AML-193 (cell line): ENCODE measurements at regions not wholly inside any gene's neighbourhood (a gene's known extent, or its start where the extent isn't known, plus 50 kb on each side); places are given as distances from the start of the nearest gene placed in this dataset.
"Not testable (repeated sequence)": the region's sequence is repeated elsewhere in the genome, so short reads cannot be mapped to it uniquely, and the experiment has no call there.

Experiments used
- DNase-seq, 2 experiments: peaks; one replicate each; lab custom pipeline; 2025; lab: John Stamatoyannopoulos, UW

DNA sequence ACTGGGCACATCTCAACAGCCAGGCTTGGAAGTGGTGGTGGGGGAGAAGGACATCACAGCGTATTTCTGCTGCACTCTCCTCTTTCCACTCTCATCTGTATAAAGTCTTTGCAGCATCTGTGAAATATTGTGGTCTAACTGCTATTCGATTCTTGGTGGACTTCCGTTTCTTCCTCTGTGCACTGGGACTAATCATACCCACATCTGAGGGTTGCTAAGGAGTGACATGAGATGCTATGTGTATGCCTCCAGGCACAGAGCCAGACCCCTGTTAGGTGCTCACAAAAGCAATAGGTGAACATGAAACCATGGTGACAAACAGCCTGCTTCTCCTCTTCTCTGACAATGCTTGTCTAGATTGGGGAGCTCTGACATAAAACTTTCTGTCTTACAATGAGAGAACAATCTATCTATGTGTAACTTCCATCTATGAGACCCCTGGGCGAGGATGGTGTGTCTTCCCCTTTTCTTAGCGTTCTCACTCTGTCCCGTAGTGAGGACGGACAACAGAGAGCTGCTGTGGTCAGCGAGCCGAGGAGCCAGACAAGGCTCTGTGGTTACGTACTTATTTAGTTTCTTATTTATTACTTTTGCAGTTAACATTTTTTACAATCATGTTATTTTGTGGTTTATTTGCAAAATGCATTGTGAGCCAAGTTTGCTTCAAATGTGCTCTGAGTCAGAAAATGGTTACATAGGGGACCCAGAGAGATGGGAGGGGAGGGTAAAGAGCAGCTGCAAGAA lies 196.7 kb upstream of the TPRG1 start:
- DNase-seq: peak; percentile 96 to 98

DNA sequence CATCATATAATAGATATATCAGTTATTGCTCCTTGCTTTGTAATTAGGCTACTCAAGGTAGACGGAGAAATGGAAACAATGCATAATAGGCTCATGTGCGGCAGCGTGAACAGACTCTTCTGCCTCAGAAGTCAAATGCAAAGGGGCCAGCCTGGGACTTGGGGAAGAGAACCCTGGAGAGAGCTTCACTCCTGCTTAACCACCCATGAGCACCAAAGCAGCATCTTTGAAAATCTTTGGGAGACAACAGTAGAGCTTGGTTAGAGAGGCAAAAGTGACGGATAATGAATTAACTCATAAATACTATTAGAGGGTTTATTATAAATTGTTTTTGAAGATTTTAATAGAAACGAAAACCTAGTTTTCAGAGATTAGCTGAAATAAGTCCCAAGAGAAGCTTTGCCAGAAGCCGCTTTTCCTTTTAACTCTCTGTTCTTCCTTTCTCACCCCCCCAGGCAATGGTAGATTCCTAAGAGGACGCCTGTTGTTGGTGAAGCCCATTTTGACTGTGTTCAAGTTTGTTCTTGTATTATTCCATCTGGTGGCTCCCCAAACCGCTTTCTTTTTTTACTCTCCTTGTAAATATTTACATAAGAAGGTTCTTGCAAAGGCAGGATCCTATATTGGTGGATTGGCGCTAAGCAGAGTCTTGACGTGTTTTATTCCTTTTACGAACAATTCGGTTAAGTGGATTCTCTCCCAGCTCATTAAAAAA lies 196.0 kb upstream of the TPRG1 start:
- DNase-seq: no peak

DNA sequence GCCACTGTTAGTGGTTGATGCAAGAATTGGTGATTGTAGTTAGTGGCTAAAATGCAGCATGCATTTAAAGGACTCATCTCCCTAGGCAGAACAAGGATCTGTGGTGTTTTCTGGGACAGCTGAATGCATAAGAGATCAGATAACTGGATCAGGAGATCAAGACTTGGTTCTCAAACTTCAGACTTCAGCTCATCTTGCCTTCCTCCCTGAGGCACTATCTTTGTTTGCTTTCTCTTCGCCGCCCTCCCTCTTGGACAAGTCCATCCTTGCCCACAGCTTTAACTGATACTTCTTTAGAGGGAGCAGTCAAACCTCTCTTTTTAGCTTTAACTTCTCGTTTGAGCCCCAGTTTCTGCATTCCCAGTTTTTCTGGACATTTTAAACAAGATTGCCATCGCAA lies 195.4 kb upstream of the TPRG1 start:
- DNase-seq: no peak

DNA sequence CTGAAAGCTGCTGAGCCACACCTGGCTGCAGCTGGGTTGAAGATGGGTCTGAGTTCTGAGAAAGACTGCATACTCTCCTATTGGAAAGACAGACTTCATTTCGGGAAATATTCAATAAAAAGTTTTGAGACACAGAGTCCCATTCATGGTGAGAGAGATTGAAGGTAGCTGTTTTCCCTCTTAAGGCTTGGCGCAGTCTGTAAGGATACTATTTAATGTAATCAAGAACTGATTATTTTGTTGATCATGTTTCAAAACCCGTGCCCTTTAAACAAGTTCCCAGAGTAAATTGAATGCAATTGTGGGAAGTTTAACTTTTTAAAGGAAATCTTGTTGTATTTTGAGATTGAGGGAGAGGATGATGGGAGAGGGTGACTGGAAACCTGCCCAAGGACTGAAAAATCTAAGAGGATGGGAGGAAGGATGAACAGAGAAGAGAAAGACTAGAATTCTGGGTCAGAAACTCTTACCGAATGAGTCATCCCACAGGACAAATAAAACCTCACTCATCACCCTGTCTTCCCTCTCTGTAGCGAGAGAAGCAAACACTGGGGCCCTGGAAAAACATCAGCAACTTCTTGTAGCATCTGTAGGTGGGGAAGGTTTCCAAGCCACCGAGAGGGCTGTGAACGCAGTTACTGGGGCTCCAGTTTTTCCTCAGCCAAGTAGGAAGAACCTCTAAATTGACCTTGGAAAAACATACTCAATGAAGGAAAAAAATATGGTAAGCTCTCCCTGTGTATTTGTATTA lies 193.2 kb upstream of the TPRG1 start:
- DNase-seq: no peak

DNA sequence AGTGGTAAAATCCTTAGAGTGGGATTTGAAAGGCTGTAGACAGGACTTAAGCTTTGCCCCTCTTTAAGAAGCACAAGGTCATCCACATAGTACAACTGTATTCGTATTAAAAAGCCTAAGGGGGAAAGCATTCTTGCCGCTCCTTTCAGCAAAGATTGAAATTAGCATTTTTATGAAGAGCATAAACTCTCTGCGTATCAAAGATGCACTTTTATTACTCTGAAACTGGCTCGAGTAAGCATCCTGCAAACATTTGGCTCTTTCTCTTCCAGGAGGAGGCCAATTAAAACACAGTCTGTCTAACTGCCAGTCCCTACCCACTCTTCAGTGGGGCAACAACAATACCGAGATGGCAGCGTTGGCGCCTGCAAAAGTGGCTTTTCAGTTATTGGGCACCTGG lies 192.5 kb upstream of the TPRG1 start:
- no peak for DNase-seq

DNA sequence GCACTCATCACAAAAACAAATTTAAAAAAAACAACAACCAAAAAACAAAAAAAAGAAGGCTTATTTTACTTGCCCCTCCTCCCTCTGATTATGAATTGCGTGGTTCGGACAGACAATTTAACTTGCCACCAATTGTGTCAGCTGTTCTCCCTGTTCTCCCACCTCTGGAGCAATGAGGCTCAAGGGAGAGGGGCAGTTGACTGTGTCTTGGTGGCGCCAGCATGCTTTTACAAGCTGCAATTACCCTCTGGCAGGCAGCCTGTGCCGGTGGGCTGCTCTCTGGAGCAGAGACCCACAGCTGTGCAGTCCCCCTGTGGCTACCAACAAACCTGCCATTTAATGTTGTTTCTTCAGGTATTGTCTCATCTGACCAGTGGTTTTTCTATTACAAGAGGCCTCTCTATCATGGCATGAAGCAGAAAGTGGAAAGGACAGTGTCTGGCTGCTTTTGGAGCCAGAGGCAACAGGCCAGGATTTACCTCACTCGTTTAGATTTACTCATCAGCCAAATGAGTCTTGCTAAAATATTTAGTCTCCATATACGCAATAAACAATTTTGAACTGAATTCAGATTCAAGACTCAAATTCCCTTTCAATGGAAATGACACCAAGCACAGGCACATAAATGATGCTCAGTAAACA lies 192.0 kb upstream of the TPRG1 start:
- no peak for DNase-seq

DNA sequence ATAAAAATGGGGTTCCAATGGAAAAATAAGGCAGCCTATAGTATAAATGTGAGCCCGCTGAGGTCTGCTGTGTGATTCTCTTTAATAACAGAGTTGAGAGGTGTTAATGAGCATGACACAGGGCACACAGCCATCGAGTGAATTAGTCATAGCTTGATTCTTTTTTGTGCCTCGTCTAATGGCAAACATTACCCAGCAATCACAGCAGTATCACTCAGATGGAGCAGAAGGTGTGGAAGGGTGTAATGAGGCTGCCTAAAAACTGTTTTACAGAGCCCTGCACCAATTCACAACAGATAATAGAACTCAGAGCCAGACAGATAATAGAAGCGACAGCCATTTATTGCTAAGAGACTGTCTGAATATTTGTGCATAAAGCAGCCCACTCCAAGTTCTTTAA lies 178.6 kb upstream of the TPRG1 start:
- DNase-seq: no peak

DNA sequence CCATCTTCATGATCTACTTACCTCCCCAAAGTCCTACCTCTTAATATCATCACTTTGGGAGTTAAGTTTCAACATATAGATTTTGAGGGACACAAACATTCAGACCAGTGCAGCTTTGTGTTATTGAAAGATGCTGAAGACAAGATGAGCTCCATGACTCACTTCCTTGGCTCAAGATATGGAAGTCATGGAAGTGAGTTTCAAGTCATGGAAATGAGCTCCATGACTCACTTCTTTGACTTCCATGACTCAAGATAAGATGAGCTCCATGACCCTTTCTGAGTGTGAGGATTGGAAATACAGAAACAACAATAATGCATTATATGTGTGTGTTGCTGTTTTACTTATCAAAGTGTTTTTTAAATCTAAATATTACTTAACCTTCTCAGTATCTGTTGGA lies 170.2 kb upstream of the TPRG1 start:
- DNase-seq: no peak

DNA sequence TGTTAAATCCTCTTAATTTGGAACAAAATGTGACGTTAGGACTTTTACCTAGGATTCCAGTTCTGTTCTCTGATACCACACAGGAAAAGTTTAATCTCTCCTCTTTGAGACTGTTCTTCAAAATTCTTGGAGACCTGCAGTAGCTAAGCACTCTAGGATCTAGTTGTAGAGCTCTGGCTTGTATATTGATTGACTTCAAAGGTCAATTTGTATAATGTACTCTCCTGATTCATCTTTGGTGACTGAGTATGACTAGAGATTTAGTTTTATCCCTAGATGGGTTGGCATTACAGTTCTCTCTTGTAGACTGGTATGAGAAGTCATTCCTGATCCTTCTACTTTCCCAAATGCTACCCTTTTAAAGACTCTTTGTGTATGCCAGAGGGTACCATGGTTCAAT lies 168.4 kb upstream of the TPRG1 start:
- no peak for DNase-seq

DNA sequence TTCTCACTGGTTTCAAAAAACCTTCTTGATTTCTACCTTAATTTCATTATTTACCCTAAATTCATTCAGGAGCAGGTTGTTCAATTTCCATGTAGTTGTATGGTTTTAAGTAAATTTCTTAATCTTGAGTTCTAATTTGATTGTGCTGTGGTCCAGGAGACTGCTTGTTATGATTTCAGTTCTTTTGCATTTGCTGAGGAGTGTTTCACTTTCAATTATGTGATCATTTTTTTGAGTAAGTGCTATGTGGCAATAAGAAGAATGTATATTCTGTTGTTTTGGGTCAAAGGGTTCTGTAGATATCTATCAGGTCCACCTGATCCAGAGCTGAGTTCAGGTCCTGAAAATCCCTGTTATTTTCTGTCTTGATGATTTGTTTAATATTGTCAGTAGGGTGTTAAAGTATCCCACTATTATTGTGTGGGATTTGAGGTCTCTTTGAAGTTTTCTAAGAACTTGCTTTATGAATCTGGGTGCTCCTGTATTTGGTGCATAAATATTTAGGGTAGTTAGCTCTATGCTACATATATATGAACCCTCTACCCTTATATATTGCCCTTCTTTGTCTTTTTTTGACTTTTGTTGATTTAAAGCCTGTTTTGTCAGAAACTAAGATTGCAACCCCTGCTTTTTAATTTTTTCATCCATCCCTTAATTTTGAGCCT lies 158.4 kb upstream of the TPRG1 start:
- DNase-seq: no peak

DNA sequence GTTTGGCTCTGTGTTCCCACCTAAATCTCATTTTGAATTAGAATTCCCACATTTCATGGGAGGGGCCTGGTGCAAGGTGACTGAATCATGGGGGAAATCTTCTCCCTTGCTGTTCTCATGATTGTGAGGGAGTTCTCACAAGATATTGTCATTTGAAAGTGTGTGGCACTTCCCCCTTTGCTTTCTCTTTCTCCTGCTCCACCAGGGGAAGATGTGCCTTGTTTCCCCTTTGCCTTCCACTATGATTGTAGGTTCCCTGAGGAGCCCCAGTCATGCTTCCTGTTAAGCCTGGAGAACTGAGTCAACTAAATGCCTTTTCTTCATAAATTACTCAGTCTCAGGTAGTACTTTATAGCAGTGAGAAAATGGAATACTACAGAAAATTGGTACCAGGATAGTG lies 157.2 kb upstream of the TPRG1 start:
- DNase-seq: no peak

DNA sequence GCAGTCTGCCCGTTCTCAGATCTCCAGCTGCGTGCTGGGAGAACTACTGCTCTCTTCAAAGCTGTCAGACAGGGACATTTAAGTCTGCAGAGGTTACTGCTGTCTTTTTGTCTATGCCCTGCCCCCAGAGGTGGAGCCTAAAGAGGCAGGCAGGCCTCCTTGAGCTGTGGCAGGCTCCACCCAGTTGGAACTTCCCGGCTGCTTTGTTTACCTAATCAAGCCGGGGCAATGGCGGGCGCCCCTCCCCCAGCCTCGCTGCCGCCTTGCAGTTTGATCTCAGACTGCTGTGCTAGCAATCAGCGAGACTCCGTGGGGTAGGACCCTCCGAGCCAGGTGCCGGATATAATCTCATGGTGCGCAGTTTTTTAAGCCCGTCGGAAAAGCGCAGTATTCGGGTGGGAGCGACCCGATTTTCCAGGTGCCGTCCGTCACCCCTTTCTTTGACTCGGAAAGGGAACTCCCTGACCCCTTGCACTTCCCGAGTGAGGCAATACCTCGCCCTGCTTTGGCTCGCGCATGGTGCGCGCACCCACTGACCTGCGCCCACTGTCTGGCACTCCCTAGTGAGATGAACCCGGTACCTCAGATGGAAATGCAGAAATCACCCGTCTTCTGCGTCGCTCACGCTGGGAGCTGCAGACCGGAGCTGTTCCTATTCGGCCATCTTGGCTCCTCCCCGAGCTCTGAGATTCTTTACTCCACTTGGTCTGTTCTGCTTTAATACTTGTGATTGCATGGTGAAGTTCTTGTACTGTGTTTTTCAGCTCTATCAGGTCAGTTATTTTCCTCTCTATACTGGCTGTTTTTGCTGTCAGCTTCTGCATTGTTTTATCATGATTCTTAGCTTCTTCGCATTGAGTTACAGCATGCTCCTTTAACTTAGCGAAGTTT lies 148.9 kb upstream of the TPRG1 start:
- DNase-seq: not testable (repeated sequence)

DNA sequence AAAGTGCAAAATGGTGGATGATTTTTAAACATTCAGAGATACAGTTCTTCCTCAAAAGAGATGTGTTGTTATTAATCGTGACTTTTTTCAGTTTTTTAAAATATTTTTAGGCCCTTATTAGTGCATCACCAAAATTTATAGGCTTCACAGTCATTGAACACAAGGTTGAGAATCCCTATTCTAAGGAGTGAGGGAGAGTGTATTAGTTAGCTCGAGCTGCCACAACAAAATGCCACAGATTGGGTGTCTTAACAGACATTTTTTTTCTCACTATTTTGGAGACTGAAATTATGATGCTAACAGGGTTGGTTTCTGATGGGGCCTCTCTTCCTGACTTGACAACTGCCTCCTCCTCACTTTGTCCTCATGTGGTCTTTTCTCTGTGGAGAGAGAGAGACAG lies 145.9 kb upstream of the TPRG1 start:
- DNase-seq: no peak

DNA sequence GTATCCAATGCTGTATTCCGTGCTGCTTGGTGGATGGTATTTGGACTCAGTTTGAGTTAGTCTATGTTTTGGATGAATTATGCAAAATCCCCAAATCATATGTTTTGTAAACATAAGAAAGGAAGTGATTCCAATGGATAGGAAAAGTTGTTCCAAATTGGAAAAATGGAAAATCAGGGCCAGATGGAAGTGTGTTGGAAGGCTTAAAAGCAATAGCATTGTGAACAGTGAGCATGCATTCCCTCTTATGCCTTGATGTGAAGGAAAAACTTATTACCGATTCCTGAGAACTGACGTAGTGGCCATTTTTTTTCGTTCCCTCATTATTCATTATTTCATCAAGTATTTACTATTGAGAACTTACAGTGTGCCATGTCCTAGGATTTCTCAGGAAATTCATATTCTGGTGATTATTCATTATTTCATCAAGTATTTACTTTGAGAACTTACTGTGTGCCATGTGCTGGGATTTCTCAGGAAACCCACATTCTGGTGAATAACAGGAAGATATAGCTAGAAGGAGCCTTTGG lies 144.1 kb upstream of the TPRG1 start:
- no peak for DNase-seq

DNA sequence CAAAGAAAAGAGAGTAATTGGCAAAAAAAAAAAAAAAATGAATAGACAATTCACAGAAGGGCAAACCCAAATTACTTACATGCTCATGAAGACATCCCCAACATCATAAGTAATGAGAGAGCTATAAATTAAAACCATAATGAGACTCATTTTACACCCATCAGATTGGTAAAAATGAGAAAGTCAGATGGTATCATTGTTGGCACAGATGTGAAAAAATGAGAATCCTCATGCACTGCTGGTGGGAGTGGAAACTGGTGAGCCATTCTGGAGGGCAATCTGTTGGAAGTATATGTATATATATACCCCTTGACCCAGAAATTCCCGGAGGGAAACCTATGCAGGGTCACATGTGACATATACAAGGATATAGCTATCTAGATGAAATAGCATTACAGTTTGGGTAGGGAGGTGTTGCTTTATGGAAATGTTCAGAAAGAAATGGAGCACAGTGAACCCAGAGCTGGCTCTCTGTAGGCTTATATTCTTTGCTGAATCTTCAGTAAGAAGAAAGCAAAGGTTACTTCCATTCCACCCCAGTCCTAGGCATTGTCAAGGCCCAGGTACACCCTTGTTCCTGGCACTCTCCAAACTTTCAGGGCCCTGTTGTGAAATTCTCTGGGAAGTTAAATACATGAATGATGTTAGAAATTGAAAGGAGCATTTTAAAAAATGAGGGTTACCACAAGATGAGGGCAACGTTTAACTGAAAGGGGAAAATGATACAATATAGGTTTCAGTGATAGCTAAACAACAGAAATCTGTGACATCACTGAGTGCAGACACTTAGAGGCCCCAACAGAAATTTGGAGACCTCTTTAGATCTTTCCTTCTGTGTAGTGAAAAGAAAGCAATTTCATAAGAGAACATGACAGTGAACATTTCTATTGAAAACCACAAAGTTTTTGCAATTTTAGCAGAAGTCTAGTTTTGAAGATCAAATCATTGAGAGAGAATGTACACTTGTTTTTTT lies 132.7 kb upstream of the TPRG1 start:
- peak; percentile 91 to 92 for DNase-seq

DNA sequence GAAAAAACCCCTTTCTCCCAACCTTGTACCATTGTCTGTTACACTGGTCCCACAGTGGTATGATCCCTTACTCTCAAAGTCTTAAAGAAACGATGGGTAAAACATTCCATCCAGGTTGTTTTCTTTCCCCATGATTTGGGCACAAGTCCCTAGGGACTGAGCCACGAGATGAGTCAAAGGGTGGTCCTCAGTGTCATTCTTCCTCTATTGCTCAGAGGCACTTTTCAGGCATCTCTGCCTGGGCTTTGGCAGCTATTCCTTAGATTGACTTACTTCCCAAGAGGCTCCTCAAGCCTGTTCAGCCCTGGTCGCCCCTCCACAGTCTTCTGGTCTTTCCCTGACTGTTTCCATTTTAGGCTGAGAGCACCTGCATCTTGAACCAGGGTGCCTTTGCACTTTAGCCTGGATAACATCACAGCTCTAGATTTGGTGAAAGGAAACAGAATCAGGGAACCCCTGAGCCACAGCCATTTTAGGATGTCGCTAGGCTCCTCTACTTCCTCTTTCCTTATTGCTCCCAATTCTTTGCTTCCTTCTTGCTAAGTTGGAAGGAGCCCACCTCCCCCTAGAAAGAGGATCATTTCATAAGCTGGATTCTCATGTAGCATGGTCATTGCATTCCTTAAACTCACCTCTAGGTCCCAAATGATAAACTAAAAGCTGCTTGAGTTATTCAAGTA lies 131.0 kb upstream of the TPRG1 start:
- peak; percentile 18 to 29 for DNase-seq

DNA sequence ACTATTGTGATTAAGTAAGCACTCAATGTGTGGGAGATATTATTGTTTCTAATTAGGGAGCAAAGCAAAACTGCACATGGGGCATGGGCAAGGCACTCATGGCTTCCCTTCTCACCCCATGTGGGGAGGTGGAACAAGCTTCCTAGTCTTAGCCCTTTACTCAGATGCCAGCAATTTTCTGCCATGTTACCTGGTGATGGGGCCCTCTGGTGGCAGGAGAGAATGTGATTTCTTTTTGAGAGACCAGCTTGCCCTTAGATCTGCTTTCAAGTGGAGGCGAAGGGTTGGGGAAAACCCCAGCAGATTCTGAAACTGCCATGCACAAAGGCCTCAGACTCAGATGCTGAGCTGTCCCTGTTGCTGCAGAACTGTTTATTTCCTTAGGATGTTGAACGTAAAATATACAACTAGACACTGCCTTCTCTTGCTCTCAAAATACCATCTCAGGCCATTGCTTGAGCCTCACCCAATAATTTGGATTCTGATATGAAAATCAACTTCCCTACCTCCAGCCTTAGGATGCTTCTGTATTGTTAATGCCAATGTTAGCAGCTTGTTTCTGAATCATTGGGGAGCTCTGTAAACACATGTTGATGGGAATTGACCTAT lies 130.2 kb upstream of the TPRG1 start:
- peak; percentile 76 to 82 for DNase-seq

DNA sequence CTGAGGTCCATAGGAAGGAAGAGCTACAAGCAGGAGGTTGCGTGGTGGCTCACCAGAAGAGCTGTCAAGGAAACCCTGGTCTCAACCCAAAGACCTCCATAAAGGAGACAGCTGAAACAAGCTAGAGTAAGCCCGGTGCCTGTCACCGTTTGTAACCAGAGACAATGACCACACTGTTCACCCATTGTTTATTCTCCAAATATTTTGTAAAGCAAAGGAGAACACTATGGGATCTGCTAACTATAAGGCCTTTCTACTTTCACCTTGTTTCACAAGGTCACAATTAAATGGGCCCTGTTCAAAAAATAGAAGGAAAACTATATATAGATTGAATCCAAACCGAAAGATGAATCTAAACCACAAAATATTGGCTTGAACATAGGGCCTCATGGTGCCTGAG lies 128.9 kb upstream of the TPRG1 start:
- no peak for DNase-seq
